Hepatocyte (in vitro differentiated cells): ENCODE measurements at regions not wholly inside any gene's neighbourhood (a gene's known extent, or its start where the extent isn't known, plus 50 kb on each side); places are given as distances from the start of the nearest gene placed in this dataset.

Source experiments
- EZH2 ChIP-seq: fragments of 200-600 bp; sonication (generic); IDR thresholded peaks from 2 replicates; pipeline ENCODE4 v1.6.1; 2016; ENCODE audit warnings: antibody characterized with exemption, mild to moderate bottlenecking, borderline replicate concordance
- EZH2phosphoT487 ChIP-seq: fragments of 200-600 bp; sonication (generic); IDR thresholded peaks from one replicate; pipeline ENCODE4 v1.6.1; 2018; ENCODE audit warnings: antibody characterized with exemption, mild to moderate bottlenecking, low read depth, moderate library complexity; ENCODE audit not compliant: unreplicated experiment, severe bottlenecking
- TF ChIP-seq, protein P1 (sequence below): fragments of 200-600 bp; sonication (generic); IDR thresholded peaks from 2 replicates; pipeline ENCODE4 v1.5.1; 2016; ENCODE audit warnings: antibody characterized with exemption, mild to moderate bottlenecking; ENCODE audit not compliant: poor library complexity

DNA sequence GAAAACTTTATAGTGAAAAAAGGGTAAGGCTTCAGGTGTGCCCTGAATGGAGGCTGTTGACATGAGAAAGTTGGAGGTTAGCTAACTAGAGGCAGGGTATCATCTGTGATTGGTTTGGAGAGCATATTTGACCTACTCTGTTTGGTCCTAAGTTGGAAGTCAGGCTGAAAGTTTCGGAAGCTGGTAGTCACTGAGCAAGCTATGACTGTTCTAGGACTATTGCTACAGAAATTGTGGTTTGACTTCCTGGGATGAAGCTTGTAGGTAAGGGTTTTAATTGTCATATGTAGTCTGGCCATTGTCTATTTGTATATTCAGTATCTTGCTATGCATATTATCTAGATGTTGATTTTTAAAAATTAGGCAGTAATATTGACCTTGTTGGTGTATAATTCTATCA is 565.0 kb downstream of the TMEM135 start:
- TF ChIP-seq, protein P1, sequence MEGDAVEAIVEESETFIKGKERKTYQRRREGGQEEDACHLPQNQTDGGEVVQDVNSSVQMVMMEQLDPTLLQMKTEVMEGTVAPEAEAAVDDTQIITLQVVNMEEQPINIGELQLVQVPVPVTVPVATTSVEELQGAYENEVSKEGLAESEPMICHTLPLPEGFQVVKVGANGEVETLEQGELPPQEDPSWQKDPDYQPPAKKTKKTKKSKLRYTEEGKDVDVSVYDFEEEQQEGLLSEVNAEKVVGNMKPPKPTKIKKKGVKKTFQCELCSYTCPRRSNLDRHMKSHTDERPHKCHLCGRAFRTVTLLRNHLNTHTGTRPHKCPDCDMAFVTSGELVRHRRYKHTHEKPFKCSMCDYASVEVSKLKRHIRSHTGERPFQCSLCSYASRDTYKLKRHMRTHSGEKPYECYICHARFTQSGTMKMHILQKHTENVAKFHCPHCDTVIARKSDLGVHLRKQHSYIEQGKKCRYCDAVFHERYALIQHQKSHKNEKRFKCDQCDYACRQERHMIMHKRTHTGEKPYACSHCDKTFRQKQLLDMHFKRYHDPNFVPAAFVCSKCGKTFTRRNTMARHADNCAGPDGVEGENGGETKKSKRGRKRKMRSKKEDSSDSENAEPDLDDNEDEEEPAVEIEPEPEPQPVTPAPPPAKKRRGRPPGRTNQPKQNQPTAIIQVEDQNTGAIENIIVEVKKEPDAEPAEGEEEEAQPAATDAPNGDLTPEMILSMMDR: no peak
- TF ChIP-seq EZH2phosphoT487: no peak
- no peak for TF ChIP-seq EZH2
